Astrocyte (in vitro differentiated cells and primary cell): ENCODE measurements at regions not wholly inside any gene's neighbourhood (a gene's known extent, or its start where the extent isn't known, plus 50 kb on each side); places are given as distances from the start of the nearest gene placed in this dataset.

Experiments used
- DNase-seq: peaks from one replicate; pipeline ENCODE4 v3.0.0-alpha.2; 2010; ENCODE audit warnings: low read depth
- FAIRE-seq: peaks from 2 replicates; lab custom pipeline; 2011; peaks lifted over from hg19 to GRCh38; lab: Jason Lieb, UNC
- H2AFZ ChIP-seq: 2 replicates; pipeline ENCODE4 v1.6.0; 2012; ENCODE audit warnings: low read depth, low read length, inconsistent platforms
- H3K27ac ChIP-seq: 2 replicates; pipeline ENCODE4 v1.5.1; 2011; ENCODE audit warnings: low read depth, low read length, inconsistent platforms
- H3K27me3 ChIP-seq: 2 replicates; pipeline ENCODE4 v1.6.0; 2011; ENCODE audit warnings: low read length, inconsistent platforms; ENCODE audit not compliant: insufficient read depth
- H3K36me3 ChIP-seq: 2 replicates; pipeline ENCODE4 v1.5.1; 2011; ENCODE audit warnings: low read length, inconsistent platforms; ENCODE audit not compliant: insufficient read depth
- H3K4me1 ChIP-seq: 2 replicates; pipeline ENCODE4 v1.5.1; 2011; ENCODE audit warnings: low read length, inconsistent platforms; ENCODE audit not compliant: insufficient read depth
- H3K4me2 ChIP-seq: 2 replicates; pipeline ENCODE4 v1.6.0; 2012; ENCODE audit warnings: low read length, inconsistent platforms
- H3K4me3 ChIP-seq: 2 replicates; pipeline ENCODE4 v1.5.1; 2011; ENCODE audit warnings: low read depth, mild to moderate bottlenecking, low read length, inconsistent platforms; ENCODE audit not compliant: insufficient read depth
- H3K79me2 ChIP-seq: 2 replicates; pipeline ENCODE4 v1.6.0; 2012; ENCODE audit warnings: mild to moderate bottlenecking, low read length, inconsistent platforms; ENCODE audit not compliant: insufficient read depth
- H3K9ac ChIP-seq: 2 replicates; pipeline ENCODE4 v1.6.0; 2012; ENCODE audit warnings: mild to moderate bottlenecking, low read length, inconsistent platforms
- H3K9me3 ChIP-seq: 2 replicates; pipeline ENCODE4 v1.5.1; 2012; ENCODE audit warnings: low read depth, mild to moderate bottlenecking, low read length, inconsistent platforms; ENCODE audit not compliant: insufficient read depth
- H4K20me1 ChIP-seq: 2 replicates; pipeline ENCODE4 v1.6.0; 2012; ENCODE audit warnings: low read length, inconsistent platforms; ENCODE audit not compliant: insufficient read depth
- H3K27ac Mint-ChIP-seq: one replicate; pipeline ENCODE4 v1.8.0; 2021; ENCODE audit warnings: mild to moderate bottlenecking, mixed read lengths; ENCODE audit not compliant: unreplicated experiment
- H3K27me3 Mint-ChIP-seq: one replicate; pipeline ENCODE4 v1.8.0; 2021; ENCODE audit warnings: low read depth, mixed read lengths; ENCODE audit not compliant: unreplicated experiment
- H3K36me3 Mint-ChIP-seq: one replicate; pipeline ENCODE4 v1.8.0; 2021; ENCODE audit warnings: low read depth, mixed read lengths; ENCODE audit not compliant: unreplicated experiment
- H3K4me1 Mint-ChIP-seq: one replicate; pipeline ENCODE4 v1.8.0; 2021; ENCODE audit warnings: low read depth, mixed read lengths; ENCODE audit not compliant: unreplicated experiment
- H3K4me3 Mint-ChIP-seq: one replicate; pipeline ENCODE4 v1.8.0; 2021; ENCODE audit warnings: mild to moderate bottlenecking, moderate library complexity, mixed read lengths; ENCODE audit not compliant: unreplicated experiment
- H3K9me3 Mint-ChIP-seq: one replicate; pipeline ENCODE4 v1.8.0; 2021; ENCODE audit warnings: mild to moderate bottlenecking, mixed read lengths; ENCODE audit not compliant: unreplicated experiment
- CTCF ChIP-seq: IDR thresholded peaks from 2 replicates; pipeline ENCODE4 v1.5.1; 2011; ENCODE audit warnings: low read depth, mild to moderate bottlenecking, inconsistent platforms, low read length, moderate library complexity; ENCODE audit not compliant: insufficient read depth
- EZH2 ChIP-seq: IDR thresholded peaks from 2 replicates; pipeline ENCODE4 v1.6.1; 2012; ENCODE audit warnings: mild to moderate bottlenecking, low read length, inconsistent platforms; ENCODE audit not compliant: insufficient read depth

- Histone ChIP-seq H3K4me3 (no peak overlapping the region), H3K36me3 (no peaks in the 10 kb centered on the region), H3K9me3 (no peaks in the 10 kb centered on the region), H3K4me1 (no peaks in the 10 kb centered on the region), H2AFZ (no peak overlapping the region), H3K79me2 (no peaks in the 10 kb centered on the region), H3K27ac (no peak overlapping the region), H3K9ac (no peak overlapping the region), H3K4me2 (no peak overlapping the region), H4K20me1 (no peaks in the 10 kb centered on the region), H3K27me3 (peaks cover 8% of the 10 kb centered on the region)
- Mint-ChIP-seq H3K27me3 (peaks cover 36% of the 10 kb centered on the region), H3K9me3 (peaks cover 2% of the 10 kb centered on the region), H3K36me3 (no peaks in the 10 kb centered on the region), H3K4me1 (no peaks in the 10 kb centered on the region), H3K4me3 (no peak overlapping the region), H3K27ac (no peak overlapping the region)
- FAIRE-seq (no peak), DNase-seq (no peak)
- TF ChIP-seq CTCF (no peak), EZH2 (no peak)
These were observed 63.2 kb upstream of the SLC24A4 start for GRCh38 chr14:92259613-92260357.

GRCh38 chr14:92263681-92264080, 59.3 kb upstream of the SLC24A4 start:
- FAIRE-seq, result no peak
- Mint-ChIP-seq H3K27ac (no peak overlapping the region), H3K36me3 (no peaks in the 10 kb centered on the region)

More at GRCh38 chr14:92263681-92264080, 59.3 kb upstream of the SLC24A4 start:
- Histone ChIP-seq H3K27me3 (peaks cover 2% of the 10 kb centered on the region), H3K27ac (no peak overlapping the region), H3K36me3 (no peaks in the 10 kb centered on the region), H3K4me2 (no peak overlapping the region), H3K4me3 (no peak overlapping the region), H4K20me1 (no peaks in the 10 kb centered on the region), H3K9me3 (no peaks in the 10 kb centered on the region), H2AFZ (no peak overlapping the region), H3K9ac (no peak overlapping the region), H3K4me1 (no peaks in the 10 kb centered on the region), H3K79me2 (no peaks in the 10 kb centered on the region)
- Mint-ChIP-seq H3K27me3 (peaks cover 19% of the 10 kb centered on the region), H3K9me3 (peaks cover 2% of the 10 kb centered on the region), H3K4me3 (no peak overlapping the region), H3K4me1 (no peaks in the 10 kb centered on the region)
- no peak for DNase-seq
- TF ChIP-seq CTCF, result no peak
- TF ChIP-seq EZH2, result no peak
